ENCODE measurements at regions not wholly inside any gene's neighbourhood (a gene's known extent, or its start where the extent isn't known, plus 50 kb on each side); places are given as distances from the start of the nearest gene placed in this dataset.

DNA sequence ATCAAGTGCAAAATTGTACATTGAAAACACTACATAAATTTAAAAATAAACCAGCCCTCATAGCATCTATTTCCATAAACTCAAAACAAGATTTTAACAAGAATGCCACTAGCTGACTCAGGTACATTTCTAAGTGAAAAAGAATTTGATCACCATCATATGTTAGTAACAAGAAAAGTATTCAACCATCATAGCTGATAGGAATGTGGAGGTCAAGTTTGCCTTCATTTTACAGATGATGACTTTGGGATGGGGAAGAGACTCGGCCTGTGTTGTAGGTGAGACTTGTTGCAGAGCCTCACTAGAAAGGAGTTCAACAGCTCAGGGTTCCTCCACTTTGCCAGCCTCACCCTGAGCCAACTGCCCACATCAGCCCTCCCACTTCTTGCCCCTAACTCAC, 318.8 kb upstream of the FAM78B start:
- CTCF ChIA-PET, result no interaction called here
- H3K27ac ChIP-seq (ENCODE audit: extremely low read depth, low read depth, low read length), result no peak overlapping the region

DNA sequence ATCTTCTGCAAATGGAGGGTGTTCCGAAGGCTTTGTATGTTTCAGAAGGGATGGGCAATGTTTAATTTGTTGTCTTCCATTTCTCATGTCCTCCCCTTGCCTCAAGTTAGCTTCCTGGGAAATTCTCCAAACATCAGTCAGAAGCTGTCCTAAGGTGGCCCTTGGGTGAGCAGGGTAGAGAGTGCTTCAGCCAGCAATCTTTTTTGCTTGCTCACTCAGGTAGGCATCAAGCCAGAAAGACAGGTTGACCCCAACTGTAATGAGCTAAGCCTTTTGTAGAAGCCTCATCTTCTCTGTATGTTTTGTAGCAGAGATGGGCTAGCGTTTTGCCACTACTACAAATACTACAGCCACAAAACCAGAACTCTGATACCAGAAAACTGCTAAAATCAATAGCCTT, 321.5 kb upstream of the FAM78B start:
- Histone ChIP-seq H3K4me3 (ENCODE audit: low read depth, low read length) (no peak overlapping the region), H3K4me1 (ENCODE audit: control insufficient read depth, insufficient read depth, low read length) (no peaks in the 10 kb centered on the region), H3K36me3 (ENCODE audit: control insufficient read depth in 2 of 2, insufficient read depth in 1 of 2, low read length in 2 of 2) (no peaks in the 10 kb centered on the region), H3K27ac (ENCODE audit: extremely low read depth, low read depth, low read length) (no peak overlapping the region), H3K9me3 (ENCODE audit: control insufficient read depth, insufficient read depth, low read depth, low read length) (no peaks in the 10 kb centered on the region)
- ChIA-PET POLR2A (no interaction called here), CTCF (interaction anchor here (0.7 kb wide), 1 partner anchor 563 kb away, joined by 3 read pairs; no protein-coding TSS in a partner anchor)
- TF ChIP-seq, protein P1, sequence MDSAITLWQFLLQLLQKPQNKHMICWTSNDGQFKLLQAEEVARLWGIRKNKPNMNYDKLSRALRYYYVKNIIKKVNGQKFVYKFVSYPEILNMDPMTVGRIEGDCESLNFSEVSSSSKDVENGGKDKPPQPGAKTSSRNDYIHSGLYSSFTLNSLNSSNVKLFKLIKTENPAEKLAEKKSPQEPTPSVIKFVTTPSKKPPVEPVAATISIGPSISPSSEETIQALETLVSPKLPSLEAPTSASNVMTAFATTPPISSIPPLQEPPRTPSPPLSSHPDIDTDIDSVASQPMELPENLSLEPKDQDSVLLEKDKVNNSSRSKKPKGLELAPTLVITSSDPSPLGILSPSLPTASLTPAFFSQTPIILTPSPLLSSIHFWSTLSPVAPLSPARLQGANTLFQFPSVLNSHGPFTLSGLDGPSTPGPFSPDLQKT (IDR thresholded peaks at IDR 0.05; ENCODE audit: borderline replicate concordance, low read depth, low read length), result no peak
- no peak for TF ChIP-seq KLF10 (tag by site-specific recombination; IDR thresholded peaks at IDR 0.05)
- TF ChIP-seq ZFP69B (tag by site-specific recombination; IDR thresholded peaks at IDR 0.05), result no peak
- TF ChIP-seq ZBTB7A (tag by site-specific recombination; IDR thresholded peaks at IDR 0.05; ENCODE audit: low read depth), result no peak
- TF ChIP-seq ZSCAN23 (tag by site-specific recombination; IDR thresholded peaks at IDR 0.05), result no peak
- TF ChIP-seq, protein P2, sequence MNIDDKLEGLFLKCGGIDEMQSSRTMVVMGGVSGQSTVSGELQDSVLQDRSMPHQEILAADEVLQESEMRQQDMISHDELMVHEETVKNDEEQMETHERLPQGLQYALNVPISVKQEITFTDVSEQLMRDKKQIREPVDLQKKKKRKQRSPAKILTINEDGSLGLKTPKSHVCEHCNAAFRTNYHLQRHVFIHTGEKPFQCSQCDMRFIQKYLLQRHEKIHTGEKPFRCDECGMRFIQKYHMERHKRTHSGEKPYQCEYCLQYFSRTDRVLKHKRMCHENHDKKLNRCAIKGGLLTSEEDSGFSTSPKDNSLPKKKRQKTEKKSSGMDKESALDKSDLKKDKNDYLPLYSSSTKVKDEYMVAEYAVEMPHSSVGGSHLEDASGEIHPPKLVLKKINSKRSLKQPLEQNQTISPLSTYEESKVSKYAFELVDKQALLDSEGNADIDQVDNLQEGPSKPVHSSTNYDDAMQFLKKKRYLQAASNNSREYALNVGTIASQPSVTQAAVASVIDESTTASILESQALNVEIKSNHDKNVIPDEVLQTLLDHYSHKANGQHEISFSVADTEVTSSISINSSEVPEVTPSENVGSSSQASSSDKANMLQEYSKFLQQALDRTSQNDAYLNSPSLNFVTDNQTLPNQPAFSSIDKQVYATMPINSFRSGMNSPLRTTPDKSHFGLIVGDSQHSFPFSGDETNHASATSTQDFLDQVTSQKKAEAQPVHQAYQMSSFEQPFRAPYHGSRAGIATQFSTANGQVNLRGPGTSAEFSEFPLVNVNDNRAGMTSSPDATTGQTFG (tag by site-specific recombination; IDR thresholded peaks at IDR 0.05; ENCODE audit: borderline replicate concordance), result no peak
- TF ChIP-seq ZNF248 (tag by site-specific recombination; IDR thresholded peaks at IDR 0.05), result no peak
- TF ChIP-seq ZNF76 (tag by site-specific recombination; IDR thresholded peaks at IDR 0.05; ENCODE audit: borderline replicate concordance, low read depth), result no peak
- TF ChIP-seq SP2 (tag by site-specific recombination; IDR thresholded peaks at IDR 0.05), result no peak
- TF ChIP-seq EGR2 (tag by site-specific recombination; IDR thresholded peaks at IDR 0.05; ENCODE audit: low read depth), result no peak
- TF ChIP-seq ZNF292 (tag by site-specific recombination; IDR thresholded peaks at IDR 0.05; ENCODE audit: borderline replicate concordance, low read depth), result no peak
- TF ChIP-seq, protein P3, sequence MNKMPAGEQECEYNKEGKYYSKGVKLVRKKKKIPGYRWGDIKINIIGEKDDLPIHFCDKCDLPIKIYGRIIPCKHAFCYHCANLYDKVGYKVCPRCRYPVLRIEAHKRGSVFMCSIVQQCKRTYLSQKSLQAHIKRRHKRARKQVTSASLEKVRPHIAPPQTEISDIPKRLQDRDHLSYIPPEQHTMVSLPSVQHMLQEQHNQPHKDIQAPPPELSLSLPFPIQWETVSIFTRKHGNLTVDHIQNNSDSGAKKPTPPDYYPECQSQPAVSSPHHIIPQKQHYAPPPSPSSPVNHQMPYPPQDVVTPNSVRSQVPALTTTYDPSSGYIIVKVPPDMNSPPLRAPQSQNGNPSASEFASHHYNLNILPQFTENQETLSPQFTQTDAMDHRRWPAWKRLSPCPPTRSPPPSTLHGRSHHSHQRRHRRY (tag by site-specific recombination; IDR thresholded peaks at IDR 0.05), result no peak
- TF ChIP-seq ZNF560 (tag by site-specific recombination; IDR thresholded peaks at IDR 0.05; ENCODE audit: borderline replicate concordance), result no peak
- no peak for TF ChIP-seq ZNF169 (tag by site-specific recombination; IDR thresholded peaks at IDR 0.05)
- TF ChIP-seq, protein P4, sequence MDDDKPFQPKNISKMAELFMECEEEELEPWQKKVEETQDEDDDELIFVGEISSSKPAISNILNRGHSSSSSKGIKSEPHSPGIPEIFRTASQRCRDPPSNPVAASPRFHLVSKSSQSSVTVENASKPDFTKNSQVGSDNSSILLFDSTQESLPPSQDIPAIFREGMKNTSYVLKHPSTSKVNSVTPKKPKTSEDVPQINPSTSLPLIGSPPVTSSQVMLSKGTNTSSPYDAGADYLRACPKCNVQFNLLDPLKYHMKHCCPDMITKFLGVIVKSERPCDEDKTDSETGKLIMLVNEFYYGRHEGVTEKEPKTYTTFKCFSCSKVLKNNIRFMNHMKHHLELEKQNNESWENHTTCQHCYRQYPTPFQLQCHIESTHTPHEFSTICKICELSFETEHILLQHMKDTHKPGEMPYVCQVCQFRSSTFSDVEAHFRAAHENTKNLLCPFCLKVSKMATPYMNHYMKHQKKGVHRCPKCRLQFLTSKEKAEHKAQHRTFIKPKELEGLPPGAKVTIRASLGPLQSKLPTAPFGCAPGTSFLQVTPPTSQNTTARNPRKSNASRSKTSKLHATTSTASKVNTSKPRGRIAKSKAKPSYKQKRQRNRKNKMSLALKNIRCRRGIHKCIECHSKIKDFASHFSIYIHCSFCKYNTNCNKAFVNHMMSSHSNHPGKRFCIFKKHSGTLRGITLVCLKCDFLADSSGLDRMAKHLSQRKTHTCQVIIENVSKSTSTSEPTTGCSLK (tag by site-specific recombination; IDR thresholded peaks at IDR 0.05), result no peak

More for the DNA sequence above, 318.8 kb upstream of the FAM78B start:
- TF ChIP-seq, protein P5, sequence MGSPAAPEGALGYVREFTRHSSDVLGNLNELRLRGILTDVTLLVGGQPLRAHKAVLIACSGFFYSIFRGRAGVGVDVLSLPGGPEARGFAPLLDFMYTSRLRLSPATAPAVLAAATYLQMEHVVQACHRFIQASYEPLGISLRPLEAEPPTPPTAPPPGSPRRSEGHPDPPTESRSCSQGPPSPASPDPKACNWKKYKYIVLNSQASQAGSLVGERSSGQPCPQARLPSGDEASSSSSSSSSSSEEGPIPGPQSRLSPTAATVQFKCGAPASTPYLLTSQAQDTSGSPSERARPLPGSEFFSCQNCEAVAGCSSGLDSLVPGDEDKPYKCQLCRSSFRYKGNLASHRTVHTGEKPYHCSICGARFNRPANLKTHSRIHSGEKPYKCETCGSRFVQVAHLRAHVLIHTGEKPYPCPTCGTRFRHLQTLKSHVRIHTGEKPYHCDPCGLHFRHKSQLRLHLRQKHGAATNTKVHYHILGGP (tag by site-specific recombination; IDR thresholded peaks at IDR 0.05), result no peak
- TF ChIP-seq ZFP37 (tag by site-specific recombination; IDR thresholded peaks at IDR 0.05), result no peak
- TF ChIP-seq ZFP41 (tag by site-specific recombination; IDR thresholded peaks at IDR 0.05; ENCODE audit: borderline replicate concordance), result no peak
- TF ChIP-seq ZNF707 (tag by site-specific recombination; IDR thresholded peaks at IDR 0.05), result no peak
- no peak overlapping the region for H3K4me3 ChIP-seq (ENCODE audit: low read depth, low read length)
- no peaks in the 10 kb centered on the region for H3K9me3 ChIP-seq (ENCODE audit: control insufficient read depth, insufficient read depth, low read depth, low read length)
- no peaks in the 10 kb centered on the region for H3K36me3 ChIP-seq (ENCODE audit: control insufficient read depth in 2 of 2, insufficient read depth in 1 of 2, low read length in 2 of 2)
- POLR2A ChIA-PET, result no interaction called here
- no peaks in the 10 kb centered on the region for H3K4me1 ChIP-seq (ENCODE audit: control insufficient read depth, insufficient read depth, low read length)
